ENCODE measurements at regions not wholly inside any gene's neighbourhood (a gene's known extent, or its start where the extent isn't known, plus 50 kb on each side); places are given as distances from the start of the nearest gene placed in this dataset.

- Histone ChIP-seq H3K4me3 (ENCODE audit: low read depth in 1 of 3, low read length in 3 of 3) (no peak overlapping the region), H3K9me3 (ENCODE audit: control insufficient read depth in 4 of 4, low read length in 3 of 4) (no peaks in the 10 kb centered on the region), H3K36me3 (ENCODE audit: control insufficient read depth in 4 of 4, insufficient read depth in 3 of 4, low read depth in 1 of 4, low read length in 3 of 4) (no peaks in the 10 kb centered on the region), H3K9ac (ENCODE audit: low read depth in 1 of 2, low read length in 2 of 2) (no peak overlapping the region), H3K27me3 (ENCODE audit: control insufficient read depth in 4 of 4, insufficient read depth in 4 of 4, low read length in 3 of 4) (no peaks in the 10 kb centered on the region), H3K4me1 (ENCODE audit: control insufficient read depth in 4 of 4, insufficient read depth in 4 of 4, low read length in 3 of 4) (peaks cover 0 to 8% (median 2%) of the 10 kb centered on the region in 4 donors), H3K27ac (ENCODE audit: low read depth in 1 of 2, low read length in 2 of 2) (peak overlapping the region in 1 of 2 donors; percentile 5)
- WGBS: 75% methylated on average over 1 of the region's 1 CpG
- TF ChIP-seq CTCF (IDR thresholded peaks at IDR 0.05; ENCODE audit: low read depth, low read length, missing input control): no peak
- no peak for TF ChIP-seq FOXA1 (IDR thresholded peaks at IDR 0.05)
- TF ChIP-seq ZBTB33 (IDR thresholded peaks at IDR 0.05): no peak
- no peak for TF ChIP-seq HNF4A (conservative IDR thresholded peaks at IDR 0.05)
- TF ChIP-seq YY1 (IDR thresholded peaks at IDR 0.05): no peak
- no peak for TF ChIP-seq RAD21 (IDR thresholded peaks at IDR 0.05)
- no peak for TF ChIP-seq RXRA (IDR thresholded peaks at IDR 0.05)
- TF ChIP-seq ATF3 (IDR thresholded peaks at IDR 0.05): no peak
- TF ChIP-seq JUND (IDR thresholded peaks at IDR 0.05): no peak
- TF ChIP-seq HNF4G (IDR thresholded peaks at IDR 0.05): no peak
- TF ChIP-seq MAX (IDR thresholded peaks at IDR 0.05): no peak
- no peak for TF ChIP-seq NR2F2 (IDR thresholded peaks at IDR 0.05)
- TF ChIP-seq SP1 (IDR thresholded peaks at IDR 0.05): no peak
- TF ChIP-seq EGR1 (IDR thresholded peaks at IDR 0.05; ENCODE audit: low read depth in 2 of 2): no peak
- no peak for TF ChIP-seq REST (IDR thresholded peaks at IDR 0.05)
- TF ChIP-seq FOXA2 (IDR thresholded peaks at IDR 0.05): no peak
- no peak for TF ChIP-seq GABPA (IDR thresholded peaks at IDR 0.05 in 1 of 2, conservative IDR thresholded peaks at IDR 0.05 in 1 of 2)
- DNase-seq (ENCODE audit: low spot score): no peak
Measured at GRCh38 chrX:82362990-82363389, 1145.1 kb upstream of the POU3F4 start.
